ENCODE measurements at regions not wholly inside any gene's neighbourhood (a gene's known extent, or its start where the extent isn't known, plus 50 kb on each side); places are given as distances from the start of the nearest gene placed in this dataset.

DNA sequence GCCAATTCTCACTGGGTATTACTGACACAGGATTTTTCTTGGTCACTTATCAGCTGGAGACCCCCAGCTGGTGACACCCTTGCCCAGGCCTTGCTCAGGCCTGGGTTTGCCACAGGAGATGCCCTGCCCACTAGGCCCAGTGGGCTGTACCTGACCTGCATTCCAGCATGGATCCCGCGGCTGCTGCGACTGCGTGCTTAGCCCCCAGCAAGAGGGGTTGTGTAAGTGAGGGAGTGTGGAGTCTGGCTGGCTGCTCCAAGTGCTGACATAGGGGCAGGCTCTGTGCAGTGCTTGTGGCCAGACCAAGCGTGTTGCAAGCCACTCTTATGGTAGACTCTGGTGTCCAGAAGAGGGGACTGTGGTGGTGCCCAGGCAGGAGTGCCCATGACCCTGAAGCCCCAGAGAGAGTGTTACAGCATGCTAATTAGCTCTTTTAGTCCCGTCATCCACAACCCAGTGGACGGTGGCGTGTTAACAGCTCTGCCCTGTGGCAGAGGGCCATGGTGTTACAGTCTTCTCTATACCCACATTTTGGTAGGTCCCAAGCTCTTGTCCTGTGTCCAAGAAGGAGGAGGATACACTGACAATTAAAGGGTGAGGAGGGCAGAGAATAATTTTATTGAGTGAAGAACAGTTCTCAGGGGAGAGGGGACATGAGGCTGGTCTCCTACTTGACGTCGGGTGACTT is 491.7 kb upstream of the MEIS1 start:
- TF ChIP-seq POLR2A (IDR thresholded peaks at IDR 0.05): no peak
- TF ChIP-seq, protein P1, sequence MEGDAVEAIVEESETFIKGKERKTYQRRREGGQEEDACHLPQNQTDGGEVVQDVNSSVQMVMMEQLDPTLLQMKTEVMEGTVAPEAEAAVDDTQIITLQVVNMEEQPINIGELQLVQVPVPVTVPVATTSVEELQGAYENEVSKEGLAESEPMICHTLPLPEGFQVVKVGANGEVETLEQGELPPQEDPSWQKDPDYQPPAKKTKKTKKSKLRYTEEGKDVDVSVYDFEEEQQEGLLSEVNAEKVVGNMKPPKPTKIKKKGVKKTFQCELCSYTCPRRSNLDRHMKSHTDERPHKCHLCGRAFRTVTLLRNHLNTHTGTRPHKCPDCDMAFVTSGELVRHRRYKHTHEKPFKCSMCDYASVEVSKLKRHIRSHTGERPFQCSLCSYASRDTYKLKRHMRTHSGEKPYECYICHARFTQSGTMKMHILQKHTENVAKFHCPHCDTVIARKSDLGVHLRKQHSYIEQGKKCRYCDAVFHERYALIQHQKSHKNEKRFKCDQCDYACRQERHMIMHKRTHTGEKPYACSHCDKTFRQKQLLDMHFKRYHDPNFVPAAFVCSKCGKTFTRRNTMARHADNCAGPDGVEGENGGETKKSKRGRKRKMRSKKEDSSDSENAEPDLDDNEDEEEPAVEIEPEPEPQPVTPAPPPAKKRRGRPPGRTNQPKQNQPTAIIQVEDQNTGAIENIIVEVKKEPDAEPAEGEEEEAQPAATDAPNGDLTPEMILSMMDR (IDR thresholded peaks at IDR 0.05): no peak

Measured in suprapubic skin (tissue), 3 donors.